ENCODE measurements at regions not wholly inside any gene's neighbourhood (a gene's known extent, or its start where the extent isn't known, plus 50 kb on each side); places are given as distances from the start of the nearest gene placed in this dataset.

GRCh38 chr1:193320270-193320669, 133.9 kb upstream of the B3GALT2 start:
- DNase-seq (ENCODE audit: low read depth in 3 of 3): no peak

GRCh38 chr1:193318347-193318746, 131.9 kb upstream of the B3GALT2 start:
- DNase-seq (ENCODE audit: low read depth in 3 of 3): no peak

- no peak for DNase-seq (ENCODE audit: low read depth in 3 of 3)
These were observed 127.1 kb upstream of the B3GALT2 start for GRCh38 chr1:193313354-193314140.

GRCh38 chr1:193312432-193312831, 126.0 kb upstream of the B3GALT2 start:
- no peak for DNase-seq (ENCODE audit: low read depth in 3 of 3)

GRCh38 chr1:193311226-193311948, 125.0 kb upstream of the B3GALT2 start:
- DNase-seq (ENCODE audit: low read depth in 3 of 3): no peak

- no peak for DNase-seq (ENCODE audit: low read depth in 3 of 3)
These were observed 124.2 kb upstream of the B3GALT2 start for GRCh38 chr1:193310564-193310963.

- no peak for DNase-seq (ENCODE audit: low read depth in 3 of 3)
These were observed 123.6 kb upstream of the B3GALT2 start for GRCh38 chr1:193309936-193310475.

- DNase-seq (ENCODE audit: low read depth in 3 of 3): no peak
These were observed 122.0 kb upstream of the B3GALT2 start for GRCh38 chr1:193308438-193308837.

GRCh38 chr1:193306430-193306829, 120.0 kb upstream of the B3GALT2 start:
- DNase-seq (ENCODE audit: low read depth in 3 of 3): no peak

Measured in stimulated activated CD4-positive, alpha-beta T cell treated with anti-CD3 and anti-CD28 coated beads, TNF-alpha, amount 100 ng/mL, for 24 hours (primary cell).